ENCODE measurements at regions not wholly inside any gene's neighbourhood (a gene's known extent, or its start where the extent isn't known, plus 50 kb on each side); places are given as distances from the start of the nearest gene placed in this dataset.
A peak's percentile ranks its signal among the peaks of the same experiment; 100 is the strongest.
"Not testable (repeated sequence)": the region's sequence is repeated elsewhere in the genome, so short reads cannot be mapped to it uniquely, and the experiment has no call there.

DNA sequence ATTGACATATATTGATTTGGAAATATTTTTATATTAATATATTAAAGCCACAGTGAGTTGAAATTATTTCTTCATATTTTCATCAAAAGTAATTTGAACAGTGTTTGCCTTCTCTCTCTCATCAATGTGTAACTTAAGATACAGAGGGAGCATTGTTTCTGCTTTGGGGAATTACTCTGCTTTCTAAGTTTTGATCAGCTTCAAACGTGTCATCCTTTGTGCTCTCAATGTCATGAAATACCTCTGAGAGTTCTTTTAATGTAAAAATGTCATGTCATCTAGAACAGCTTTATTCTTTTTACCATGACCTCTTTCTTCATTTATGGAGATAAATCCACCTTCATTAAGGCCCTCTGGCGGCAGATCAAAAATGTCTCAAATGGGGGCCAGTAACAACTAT, 259.4 kb upstream of the STXBP5 start:
- no peak for DNase-seq

DNA sequence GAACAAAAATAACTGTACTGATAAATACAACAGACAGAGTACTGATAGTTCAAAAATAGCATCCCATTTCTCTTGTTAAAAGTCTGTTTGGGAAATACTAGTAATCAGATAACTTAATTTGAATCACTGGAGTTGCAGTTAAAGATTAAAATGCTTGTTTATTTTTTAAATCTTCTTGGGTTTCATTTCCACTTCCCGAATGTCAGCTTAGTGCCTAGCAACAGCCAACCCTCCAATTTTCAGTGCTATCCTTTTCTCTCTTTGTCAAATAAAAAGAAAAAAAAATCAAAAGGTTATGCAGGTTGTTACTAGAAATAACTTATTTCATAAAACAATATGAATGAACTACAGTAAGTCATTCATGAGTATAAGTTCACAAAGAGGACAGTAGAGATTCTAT, 257.7 kb upstream of the STXBP5 start:
- no peak for DNase-seq

DNA sequence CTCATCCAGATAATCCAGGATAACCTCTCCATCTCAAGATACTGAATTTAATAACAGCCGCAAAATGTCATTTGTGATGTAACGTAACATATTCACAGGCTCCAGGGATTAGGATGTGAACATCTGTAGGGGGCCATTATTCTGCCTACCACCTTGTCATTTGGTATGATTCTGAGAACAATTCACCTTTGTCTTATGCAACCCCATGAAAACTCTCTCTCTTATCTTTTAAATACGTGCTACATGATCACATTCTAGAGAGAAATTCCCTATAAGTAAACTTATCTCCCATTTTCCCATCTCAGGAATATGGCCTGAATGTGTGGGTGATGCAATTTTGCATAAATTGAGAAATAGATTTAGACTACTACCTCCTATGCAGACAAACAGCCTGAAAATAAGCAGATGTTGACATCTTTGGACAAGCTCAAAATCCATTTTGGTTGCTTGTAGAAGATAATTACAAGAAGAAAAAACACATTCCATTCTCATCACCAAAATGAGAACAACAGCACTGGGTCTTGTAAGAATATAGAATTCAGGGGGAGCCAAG, 255.4 kb upstream of the STXBP5 start:
- no peak for DNase-seq

DNA sequence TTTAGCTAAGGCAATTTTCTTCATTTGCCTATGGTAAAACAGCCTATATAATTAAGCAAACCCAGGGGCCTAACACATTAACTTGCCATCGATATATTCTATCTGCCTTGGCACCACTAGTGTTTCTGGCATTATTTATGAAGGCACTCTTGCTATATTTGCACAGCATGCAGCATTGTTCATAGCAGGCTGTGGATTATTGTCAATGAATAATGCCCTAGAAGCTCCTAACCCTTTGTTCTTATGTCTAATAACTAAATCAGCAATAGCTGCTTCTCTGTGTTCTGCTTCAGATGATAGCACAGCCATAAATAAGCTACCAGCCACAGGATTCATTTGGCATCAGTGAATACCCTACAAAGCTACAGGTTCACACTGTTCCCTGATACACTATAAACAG, 254.8 kb upstream of the STXBP5 start:
- no peak for DNase-seq

DNA sequence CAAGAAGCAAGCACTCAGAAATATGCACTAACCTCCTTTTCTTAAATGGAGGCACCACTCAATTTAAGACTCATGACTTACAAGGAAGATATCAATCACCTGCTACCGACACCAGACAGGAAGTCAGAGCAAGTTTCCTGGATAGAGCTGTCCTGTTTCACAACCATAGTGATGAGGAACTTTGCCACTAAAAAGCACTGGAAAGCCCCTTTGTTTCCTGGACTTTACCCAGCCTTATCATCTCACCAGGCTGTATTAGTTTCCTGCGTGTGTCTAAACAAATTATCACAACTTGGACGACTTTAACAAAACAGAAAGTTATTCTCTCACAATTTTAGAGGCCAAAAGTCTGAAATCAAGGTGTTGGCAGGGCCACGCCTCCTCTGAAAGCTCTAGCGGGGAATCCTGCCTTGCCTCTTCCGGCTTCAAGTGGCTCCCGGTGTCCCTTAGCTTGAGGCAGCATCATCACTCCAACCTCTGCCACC, 253.8 kb upstream of the STXBP5 start:
- no peak for DNase-seq

DNA sequence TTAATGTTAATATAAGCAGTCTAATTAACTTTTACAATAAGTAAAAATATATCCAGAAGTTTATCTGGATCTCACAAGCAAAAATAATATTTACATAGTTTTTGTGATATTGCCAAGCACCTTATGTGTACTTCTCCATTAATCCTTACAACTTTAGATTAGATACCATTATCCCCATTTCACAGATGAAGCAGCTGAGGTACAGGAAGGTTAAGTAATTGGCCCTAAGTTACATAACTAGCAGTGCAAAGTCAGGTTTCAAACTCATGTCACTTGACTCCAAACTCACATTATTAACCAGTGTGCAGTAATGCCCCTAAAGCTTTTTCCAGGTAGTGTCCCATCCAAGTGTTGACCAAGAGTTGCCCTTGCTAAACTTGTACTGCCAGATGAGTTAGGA, 248.6 kb upstream of the STXBP5 start:
- no peak for DNase-seq

DNA sequence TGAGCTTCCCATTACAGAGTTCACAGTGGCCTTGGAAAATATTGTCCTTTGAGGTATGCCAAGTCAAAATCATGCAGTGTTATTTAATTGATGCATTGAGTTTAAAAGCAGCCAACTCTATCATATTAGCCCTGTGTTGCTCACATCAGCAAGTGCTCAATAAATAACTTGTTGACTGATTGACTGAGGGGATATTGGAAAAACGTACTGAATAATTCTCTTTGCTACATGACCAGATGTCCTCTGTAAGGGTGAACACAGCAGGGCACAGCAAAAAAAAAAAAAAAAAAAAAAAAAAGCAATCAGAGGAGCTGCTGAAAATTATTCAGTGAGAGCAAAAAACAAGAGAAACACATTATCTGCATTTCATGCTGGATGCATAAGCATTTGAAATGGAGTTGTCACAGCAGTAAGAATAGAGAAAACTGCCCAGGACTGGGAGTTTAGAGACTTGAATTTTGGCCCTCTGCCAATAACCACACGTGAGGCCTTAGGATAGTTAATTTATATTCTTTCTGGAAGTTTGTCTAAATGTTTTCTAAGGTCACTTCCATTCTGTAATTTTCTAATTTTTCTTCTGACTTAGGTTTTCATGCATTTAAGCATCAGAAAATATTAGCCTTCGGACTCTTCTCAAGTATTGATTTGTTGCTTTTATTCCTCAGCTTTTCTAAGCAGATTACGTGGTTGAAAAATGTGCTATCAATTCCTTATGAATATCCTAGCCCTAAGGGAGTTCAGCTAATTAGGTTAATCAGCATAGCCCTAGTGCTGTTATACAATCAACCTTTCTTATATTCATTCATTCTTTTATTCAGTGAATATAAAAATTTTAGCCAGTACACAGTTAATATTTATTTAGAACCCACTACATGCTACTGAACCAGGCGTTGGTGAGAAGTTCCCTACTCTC, 246.8 kb upstream of the STXBP5 start:
- no peak for DNase-seq

DNA sequence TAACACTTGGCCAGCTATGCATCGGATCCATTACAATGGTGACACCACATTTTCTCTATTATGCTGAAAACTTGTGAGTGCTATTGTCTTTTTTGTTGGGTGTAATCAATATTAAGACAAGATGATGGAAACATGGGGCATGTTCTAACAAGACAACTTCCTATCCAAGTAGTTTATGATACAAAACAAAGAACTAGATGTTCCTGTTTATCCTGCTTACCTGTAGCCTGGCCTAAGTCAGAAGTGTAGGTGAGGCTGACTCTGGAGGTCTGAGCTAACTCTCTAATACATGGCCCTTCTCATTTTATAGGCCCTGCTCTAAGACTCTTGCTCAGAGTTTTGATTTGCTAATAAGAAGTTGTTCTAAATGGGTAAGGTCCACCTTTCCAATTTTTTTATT, 242.4 kb upstream of the STXBP5 start:
- DNase-seq = no peak

DNA sequence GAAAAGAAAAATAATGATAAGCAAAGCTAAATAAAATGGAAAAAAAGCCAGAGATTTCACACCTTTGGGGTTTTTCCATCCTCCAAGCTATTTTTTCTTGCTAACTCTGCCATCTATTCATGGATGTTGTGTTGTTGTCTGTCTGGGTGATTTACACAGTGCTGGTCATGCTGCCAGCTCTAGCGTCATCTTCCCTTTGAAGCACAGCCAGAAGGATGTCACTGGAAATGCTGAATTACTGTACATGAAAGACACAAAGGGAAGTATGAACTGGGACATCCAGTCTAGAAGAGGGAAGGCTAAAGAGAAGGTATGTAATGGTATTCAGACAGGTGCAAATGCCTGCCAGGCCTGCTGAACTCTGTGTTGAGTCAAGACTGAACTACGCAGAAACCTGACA, 241.9 kb upstream of the STXBP5 start:
- no peak for DNase-seq

DNA sequence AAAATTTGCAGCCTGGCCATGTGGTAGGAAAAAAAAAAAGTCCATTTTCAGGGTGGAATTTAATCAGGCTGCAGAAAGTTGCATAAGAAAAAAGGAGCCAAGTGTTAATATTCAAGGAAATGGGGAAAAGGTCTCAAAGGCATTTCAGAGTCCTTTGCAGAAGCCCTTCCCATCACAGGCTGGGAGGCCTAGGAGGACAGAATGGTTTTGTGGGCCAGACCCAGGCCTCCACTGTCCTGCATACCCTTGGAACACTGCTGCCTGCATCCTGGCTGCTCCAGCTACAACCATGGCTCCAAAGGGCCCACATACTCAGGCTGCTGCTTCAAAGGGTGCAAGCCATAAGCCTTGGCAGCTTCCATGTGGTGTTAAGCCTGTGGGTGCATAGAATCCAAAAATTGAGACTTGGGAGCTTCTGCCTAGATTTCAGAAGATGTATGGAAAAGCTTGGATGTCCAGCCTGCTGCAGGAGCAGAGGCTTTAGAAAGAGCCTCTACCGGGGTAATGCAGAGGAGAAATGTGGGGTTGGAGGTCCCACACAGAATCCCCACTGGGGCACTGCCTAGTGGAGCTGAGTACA, 239.0 kb upstream of the STXBP5 start:
- DNase-seq = no peak

DNA sequence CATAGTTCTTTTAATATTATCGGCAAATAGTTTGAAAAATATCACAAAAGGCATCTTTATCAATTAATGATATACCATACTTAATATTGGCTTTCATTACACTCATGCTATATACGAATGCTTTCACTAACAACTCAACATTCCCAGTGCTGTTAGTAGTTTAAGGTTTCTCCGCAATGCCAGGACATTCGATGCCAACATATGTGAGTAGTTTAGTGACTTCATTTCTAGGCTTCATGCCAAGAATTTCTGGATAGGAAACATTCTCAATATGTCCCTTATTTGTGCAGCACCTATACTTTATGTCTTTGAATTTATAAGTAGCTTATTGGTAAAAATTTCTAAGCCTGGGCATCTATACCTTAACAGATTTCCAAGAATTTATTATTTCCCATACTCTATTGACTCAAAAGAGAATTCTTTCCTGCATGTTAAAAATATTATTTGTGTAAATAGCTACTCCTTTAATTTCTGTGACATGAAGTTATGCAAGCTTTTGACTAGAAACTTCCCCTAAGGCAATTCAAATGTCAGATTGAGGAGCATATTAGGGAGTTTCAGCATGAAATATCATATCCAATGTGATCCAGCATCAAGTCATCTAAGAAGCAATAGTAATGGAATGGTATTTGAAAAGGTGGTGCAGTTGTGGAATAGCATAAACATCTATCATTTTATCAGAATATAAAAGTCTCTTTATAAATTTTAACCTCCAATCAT, 236.0 kb upstream of the STXBP5 start:
- peak; percentile 59 for DNase-seq

DNA sequence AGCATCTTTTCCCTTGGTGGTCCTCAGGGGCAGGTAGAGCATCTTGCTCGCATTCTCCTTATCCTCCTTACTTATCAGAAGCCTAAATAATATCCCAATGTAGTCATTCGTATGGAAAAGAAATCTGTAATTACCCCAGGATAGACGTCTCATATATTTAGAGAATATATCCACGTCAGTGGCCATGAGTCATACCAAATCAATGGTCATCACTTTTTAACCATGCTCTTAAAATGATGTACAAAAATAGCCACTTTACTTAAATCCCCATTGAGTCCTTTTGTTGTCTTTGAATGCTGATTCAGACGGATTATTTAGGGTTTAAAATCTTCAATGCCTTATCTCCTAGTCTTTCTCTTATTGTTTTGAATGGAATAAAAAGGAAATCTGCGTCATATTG, 231.7 kb upstream of the STXBP5 start:
- no peak for DNase-seq

DNA sequence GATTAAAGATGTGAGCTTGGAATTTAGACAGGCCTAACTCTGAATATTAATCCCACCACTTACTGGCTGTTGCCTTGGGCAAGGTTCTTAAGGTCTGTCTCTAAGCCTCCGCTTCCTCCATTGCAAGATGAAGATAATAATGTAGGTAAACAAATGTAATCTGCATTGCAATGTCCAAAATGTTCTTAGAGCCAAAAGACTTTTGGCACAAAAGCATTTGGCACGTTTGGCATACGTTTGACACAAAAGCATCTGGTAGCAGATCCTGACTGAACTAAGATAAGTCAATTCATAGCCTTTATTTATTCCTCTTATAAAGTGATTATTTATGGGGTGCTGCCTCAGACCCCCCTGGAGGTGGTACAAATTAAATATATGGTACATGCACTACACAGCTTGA, 229.9 kb upstream of the STXBP5 start:
- DNase-seq = no peak

DNA sequence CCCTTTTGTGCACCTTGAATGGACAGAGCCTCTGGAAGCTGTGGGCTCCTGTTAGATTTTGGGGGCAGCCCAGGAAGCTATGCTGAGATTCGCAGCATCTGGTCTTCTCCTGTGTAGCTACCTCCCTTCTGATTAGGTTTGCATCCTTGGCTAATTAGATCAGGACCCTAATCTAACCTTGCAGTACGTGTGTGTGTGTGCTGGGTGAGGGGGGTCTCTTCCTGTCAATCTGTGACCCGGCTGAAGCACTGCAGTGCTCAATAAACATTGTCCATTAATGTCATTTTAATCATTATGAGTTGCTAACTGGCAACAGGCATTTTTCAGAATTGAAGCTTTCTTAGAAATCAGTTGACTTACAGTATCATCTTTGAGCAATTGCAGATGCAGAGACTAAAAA, 229.1 kb upstream of the STXBP5 start:
- no peak for DNase-seq

DNA sequence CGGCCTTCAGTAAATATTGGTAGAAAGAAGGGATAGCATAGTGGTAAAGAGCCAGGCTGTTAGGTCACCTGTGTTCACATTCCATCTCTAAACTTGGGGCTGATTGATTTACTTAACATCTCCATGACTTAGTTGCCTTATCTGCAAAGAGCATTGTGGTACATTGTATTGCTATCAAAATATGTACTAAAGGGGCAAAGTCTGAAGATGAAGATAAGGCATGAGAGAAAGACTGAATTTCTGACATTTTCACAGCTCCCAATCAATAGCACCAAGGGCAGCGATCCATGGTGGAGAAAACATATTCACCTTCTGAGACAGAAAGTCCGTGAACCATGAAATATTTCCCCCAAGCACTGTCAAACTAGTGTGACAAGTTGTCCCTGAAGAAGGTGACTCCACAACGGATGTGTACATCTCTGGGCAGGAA, 223.3 kb upstream of the STXBP5 start:
- DNase-seq = no peak

DNA sequence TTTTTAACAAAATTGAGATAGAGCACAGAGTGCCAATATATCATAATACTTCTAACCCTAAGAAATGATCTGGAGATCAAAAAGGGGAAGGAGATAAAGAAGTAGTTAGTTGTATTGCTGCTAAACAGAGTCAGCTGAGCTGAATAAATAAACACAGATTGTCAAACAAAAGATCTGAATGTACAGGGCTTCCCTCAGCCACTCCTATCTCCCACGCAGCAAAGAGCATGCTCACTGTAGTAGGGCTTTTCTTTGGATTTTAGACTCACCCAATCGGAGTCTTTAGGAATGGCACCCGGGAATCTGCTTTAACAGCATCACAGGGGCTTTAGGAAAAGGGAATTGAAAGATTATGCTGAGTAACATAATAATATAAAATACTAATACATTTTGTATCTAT, 222.2 kb upstream of the STXBP5 start:
- DNase-seq = no peak

DNA sequence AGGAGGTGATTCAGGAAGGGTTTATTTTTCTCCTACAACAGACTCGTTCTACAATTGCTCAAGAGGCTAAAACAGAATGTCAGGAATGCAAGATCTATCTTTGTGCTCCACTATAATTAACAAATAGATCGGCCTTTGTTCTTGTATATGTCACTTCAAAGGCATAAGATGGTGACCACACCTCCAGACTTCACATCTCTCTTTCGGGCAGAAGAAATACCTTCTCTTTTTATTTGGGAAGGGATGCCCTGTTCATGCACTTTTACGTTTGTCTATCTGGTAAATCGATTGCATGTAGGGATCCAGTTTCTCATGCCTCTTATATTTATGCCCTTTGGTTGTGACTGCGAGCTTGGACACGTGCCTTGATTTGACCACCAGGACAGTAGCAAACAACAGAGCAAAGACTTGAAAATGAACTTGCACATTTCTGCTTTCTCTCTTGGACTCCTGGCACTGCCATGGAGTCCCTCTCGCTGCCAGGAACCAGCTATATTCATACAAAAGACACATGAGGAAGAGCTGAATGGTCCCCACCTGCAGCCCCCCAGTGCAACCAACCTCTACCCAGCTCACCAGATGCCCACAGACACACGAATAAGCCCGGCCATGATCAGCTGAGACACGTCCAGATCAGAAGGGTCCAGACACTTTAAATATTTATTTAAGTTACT, 219.8 kb upstream of the STXBP5 start:
- DNase-seq = no peak

DNA sequence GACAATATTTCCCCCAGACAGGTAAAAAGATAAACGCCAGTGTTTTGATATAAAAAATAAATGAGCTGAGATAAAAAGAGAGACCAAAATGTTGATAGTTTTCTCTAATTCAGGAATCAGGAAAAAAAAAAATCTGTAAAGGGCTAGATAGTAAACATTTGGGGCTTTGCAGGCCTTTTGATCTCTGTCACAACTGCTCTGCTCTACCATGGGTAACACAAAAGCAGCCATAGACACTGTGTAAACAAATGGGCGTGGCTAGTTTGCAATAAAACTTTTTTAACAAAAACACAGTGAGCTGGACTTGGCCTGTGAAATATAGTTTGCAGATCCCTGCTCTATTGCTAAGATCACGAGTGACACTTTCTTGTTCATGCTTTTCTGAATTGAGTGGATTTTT, 219.1 kb upstream of the STXBP5 start:
- DNase-seq = no peak

DNA sequence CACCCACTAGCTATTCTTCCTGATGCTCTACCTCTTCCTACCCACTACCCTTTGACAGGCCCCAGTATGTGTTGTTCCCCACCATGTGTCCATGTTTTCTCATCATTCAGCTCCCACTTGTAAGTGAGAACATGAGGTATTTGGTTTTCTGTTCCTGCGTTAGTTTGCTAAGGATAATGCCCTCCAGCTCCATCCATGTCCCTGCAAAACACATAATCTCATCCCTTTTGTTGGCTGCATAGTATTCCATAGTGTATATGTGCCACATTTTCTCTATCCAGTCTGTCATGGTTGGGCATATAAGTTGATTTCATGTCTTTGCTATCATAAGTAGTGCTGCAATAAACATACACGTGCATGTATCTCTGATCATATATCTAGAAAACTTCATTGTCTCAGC, 218.3 kb upstream of the STXBP5 start:
- DNase-seq = no peak

DNA sequence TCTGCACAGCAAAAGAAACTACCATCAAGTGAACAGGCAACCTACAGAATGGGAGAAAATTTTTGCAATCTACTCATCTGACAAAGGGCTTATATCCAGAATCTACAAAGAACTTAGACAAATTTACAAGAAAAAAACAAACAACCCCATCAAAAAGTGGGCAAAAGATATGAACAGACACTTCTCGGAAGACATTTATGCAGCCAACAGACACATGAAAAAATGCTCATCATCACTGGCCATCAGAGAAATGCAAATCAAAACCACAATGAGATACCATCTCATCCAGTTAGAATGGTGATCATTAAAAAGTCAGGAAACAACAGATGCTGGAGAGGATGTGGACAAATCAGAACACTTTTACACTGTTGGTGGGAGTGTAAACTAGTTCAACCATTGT, 216.3 kb upstream of the STXBP5 start:
- DNase-seq = not testable (repeated sequence)

DNA sequence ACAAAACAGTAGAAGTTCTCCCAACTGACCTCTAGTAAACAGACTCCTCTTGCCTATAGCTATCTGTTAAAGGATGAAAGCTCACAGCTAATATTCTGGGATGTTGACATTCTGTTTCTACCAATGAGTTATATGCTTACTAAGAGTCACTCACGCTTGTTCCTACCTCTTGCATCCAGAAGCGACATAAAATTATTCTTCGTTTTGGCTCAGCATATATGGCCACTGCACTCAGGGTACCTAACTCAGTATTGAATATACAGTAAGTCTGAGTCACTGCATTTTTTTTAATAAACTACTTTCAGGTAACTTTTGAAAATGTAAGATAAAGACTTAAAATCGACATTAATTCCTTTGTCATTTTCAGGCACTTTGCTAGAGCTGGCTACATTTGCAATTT, 214.4 kb upstream of the STXBP5 start:
- no peak for DNase-seq

DNA sequence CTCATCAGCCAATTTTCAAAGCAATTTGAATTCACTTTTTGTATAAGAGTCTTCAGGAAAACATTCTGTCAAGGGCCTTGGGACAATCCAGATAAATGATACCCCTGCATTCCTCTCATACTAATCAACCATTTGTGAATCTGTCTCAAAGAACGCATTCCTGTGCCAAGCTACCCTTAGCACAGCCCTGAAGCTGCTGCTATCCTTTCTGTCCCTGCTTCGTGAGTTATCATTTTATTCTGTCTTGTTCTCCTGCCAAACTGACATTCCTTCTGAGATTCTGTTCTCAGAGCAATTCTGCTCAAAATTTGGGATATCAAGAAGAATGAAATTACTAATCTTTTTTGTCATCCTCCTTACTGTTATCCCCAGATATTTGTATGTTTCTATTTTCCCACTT, 213.9 kb upstream of the STXBP5 start:
- no peak for DNase-seq
